Trophoblast cell (in vitro differentiated cells and primary cell): ENCODE measurements at regions not wholly inside any gene's neighbourhood (a gene's known extent, or its start where the extent isn't known, plus 50 kb on each side); places are given as distances from the start of the nearest gene placed in this dataset.

Experiments
- DNase-seq, 2 donors: peaks; one replicate each; pipeline ENCODE4 v3.0.0-alpha.2; 2016
- H2AFZ ChIP-seq: 2 replicates; pipeline ENCODE4 v1.6.1; 2013; ENCODE audit warnings: low read length, moderate library complexity, mild to moderate bottlenecking; ENCODE audit not compliant: insufficient read depth, poor library complexity
- H2AK5ac ChIP-seq: 2 replicates; pipeline ENCODE4 v1.6.1; 2013; ENCODE audit warnings: mild to moderate bottlenecking, low read length
- H2BK120ac ChIP-seq: 2 replicates; pipeline ENCODE4 v1.6.1; 2013; ENCODE audit warnings: low read length, mild to moderate bottlenecking, moderate library complexity; ENCODE audit not compliant: insufficient read depth, poor library complexity
- H2BK12ac ChIP-seq: 2 replicates; pipeline ENCODE4 v1.6.1; 2013; ENCODE audit warnings: mild to moderate bottlenecking, low read length, moderate library complexity
- H2BK5ac ChIP-seq: 2 replicates; pipeline ENCODE4 v1.6.1; 2013; ENCODE audit warnings: low read length, low read depth, moderate library complexity, mild to moderate bottlenecking; ENCODE audit not compliant: poor library complexity
- H3K14ac ChIP-seq: 2 replicates; pipeline ENCODE4 v1.6.1; 2013; ENCODE audit warnings: mild to moderate bottlenecking, low read length
- H3K18ac ChIP-seq: 2 replicates; pipeline ENCODE4 v1.6.1; 2013; ENCODE audit warnings: mild to moderate bottlenecking, low read length
- H3K23ac ChIP-seq: 2 replicates; pipeline ENCODE4 v1.6.1; 2013; ENCODE audit warnings: low read length
- H3K27ac ChIP-seq: 2 replicates; pipeline ENCODE4 v1.5.1; 2013; ENCODE audit warnings: low read depth, mild to moderate bottlenecking, inconsistent platforms, low read length, moderate library complexity
- H3K27me3 ChIP-seq: 2 replicates; pipeline ENCODE4 v1.6.1; 2013; ENCODE audit warnings: inconsistent platforms, mild to moderate bottlenecking, low read length, moderate library complexity; ENCODE audit not compliant: insufficient read depth
- H3K36me3 ChIP-seq, 2 experiments: 1 replicate in 1 of 2; 2 replicates in 1 of 2; pipeline ENCODE4 v1.6.1; 2013; ENCODE audit warnings: low read length in 2 of 2, mild to moderate bottlenecking in 2 of 2, moderate library complexity in 1 of 2; ENCODE audit not compliant: insufficient read depth in 2 of 2, control insufficient read depth in 1 of 2
- H3K4ac ChIP-seq: 2 replicates; pipeline ENCODE4 v1.6.1; 2013; ENCODE audit warnings: low read depth, mild to moderate bottlenecking, low read length, moderate library complexity
- H3K4me1 ChIP-seq, 2 experiments: 1 replicate in 1 of 2; 2 replicates in 1 of 2; pipeline ENCODE4 v1.6.1; 2013; ENCODE audit warnings: low read length in 2 of 2, mild to moderate bottlenecking in 2 of 2, moderate library complexity in 1 of 2; ENCODE audit not compliant: insufficient read depth in 2 of 2, control insufficient read depth in 1 of 2
- H3K4me2 ChIP-seq: 2 replicates; pipeline ENCODE4 v1.6.1; 2013; ENCODE audit warnings: inconsistent platforms, mild to moderate bottlenecking, low read length, moderate library complexity
- H3K4me3 ChIP-seq: 2 replicates; pipeline ENCODE4 v1.5.1; 2013; ENCODE audit warnings: mild to moderate bottlenecking, low read depth, low read length, inconsistent platforms
- H3K79me1 ChIP-seq: one replicate; pipeline ENCODE4 v1.6.1; 2013; ENCODE audit warnings: low read length
- H3K79me2 ChIP-seq: 2 replicates; pipeline ENCODE4 v1.6.1; 2013; ENCODE audit warnings: low read length, mild to moderate bottlenecking; ENCODE audit not compliant: control insufficient read depth, insufficient read depth, poor library complexity
- H3K9ac ChIP-seq: 2 replicates; pipeline ENCODE4 v1.6.1; 2013; ENCODE audit warnings: mild to moderate bottlenecking, low read length
- H3K9me3 ChIP-seq: 2 replicates; pipeline ENCODE4 v1.6.1; 2013; ENCODE audit warnings: low read depth, mild to moderate bottlenecking, control low read depth, inconsistent platforms, low read length; ENCODE audit not compliant: insufficient read depth
- H4K12ac ChIP-seq: 2 replicates; pipeline ENCODE4 v1.6.1; 2013; ENCODE audit warnings: low read depth, mild to moderate bottlenecking, low read length, moderate library complexity
- H4K8ac ChIP-seq: 2 replicates; pipeline ENCODE4 v1.6.1; 2013; ENCODE audit warnings: low read depth, mild to moderate bottlenecking, low read length, moderate library complexity
- H4K91ac ChIP-seq: one replicate; pipeline ENCODE4 v1.6.1; 2013; ENCODE audit warnings: low read depth, mild to moderate bottlenecking, low read length, moderate library complexity
- WGBS: extraction: QIAGEN DNeasy Blood & Tissue Kit; methylation state at CpG from one replicate; pipeline ENCODE4 v1.1.7; 2013; ENCODE audit warnings: missing lambda C conversion rate; ENCODE audit not compliant: insufficient read length, insufficient coverage; ENCODE audit errors: extremely low coverage; 5-methylcytosine and 5-hydroxymethylcytosine counted together

GRCh38 chrY:19056138-19056469 is 282.6 kb upstream of the HSFY2 start:
- H3K36me3 ChIP-seq: no peaks in the 10 kb centered on the region
- H3K27ac ChIP-seq: no peak overlapping the region

GRCh38 chrY:19055232-19056137 is 281.9 kb upstream of the HSFY2 start:
- Histone ChIP-seq H3K36me3 (no peaks in the 10 kb centered on the region), H4K91ac (no peak overlapping the region), H4K12ac (no peak overlapping the region), H3K4ac (no peak overlapping the region), H2AK5ac (no peak overlapping the region), H3K4me1 (peaks cover 8% of the 10 kb centered on the region in 2 experiments), H3K23ac (no peak overlapping the region), H3K27ac (no peak overlapping the region), H3K27me3 (no peaks in the 10 kb centered on the region), H3K14ac (no peak overlapping the region), H3K4me3 (no peak overlapping the region), H2BK12ac (no peak overlapping the region), H2BK5ac (no peak overlapping the region), H2AFZ (no peak overlapping the region), H3K79me2 (no peaks in the 10 kb centered on the region), H4K8ac (no peak overlapping the region), H3K18ac (no peak overlapping the region), H3K4me2 (no peak overlapping the region), H3K9me3 (no peaks in the 10 kb centered on the region), H3K79me1 (no peaks in the 10 kb centered on the region), H2BK120ac (no peak overlapping the region), H3K9ac (no peak overlapping the region)
- no CpG with 5 or more reads among the region's 5 CpGs for WGBS
- no peak for DNase-seq

More at GRCh38 chrY:19056138-19056469, 282.6 kb upstream of the HSFY2 start:
- H3K4me3 ChIP-seq: no peak overlapping the region
- no peaks in the 10 kb centered on the region for H3K79me1 ChIP-seq
- no peak overlapping the region for H4K91ac ChIP-seq
- no peak for DNase-seq
- peak overlapping the region; percentile 69 for H2AK5ac ChIP-seq
- H2AFZ ChIP-seq: no peak overlapping the region
- H3K4me2 ChIP-seq: no peak overlapping the region
- H3K23ac ChIP-seq: no peak overlapping the region
- peaks cover 8% of the 10 kb centered on the region in 2 experiments for H3K4me1 ChIP-seq
- H2BK5ac ChIP-seq: no peak overlapping the region
- H3K18ac ChIP-seq: no peak overlapping the region
- no peaks in the 10 kb centered on the region for H3K9me3 ChIP-seq
- no peak overlapping the region for H3K14ac ChIP-seq
- no peaks in the 10 kb centered on the region for H3K79me2 ChIP-seq
- H3K9ac ChIP-seq: no peak overlapping the region
- H4K8ac ChIP-seq: no peak overlapping the region
- H3K4ac ChIP-seq: no peak overlapping the region
- no peak overlapping the region for H4K12ac ChIP-seq
- peak overlapping the region; percentile 22 for H2BK120ac ChIP-seq
- no CpG with 5 or more reads among the region's 1 CpG for WGBS
- no peaks in the 10 kb centered on the region for H3K27me3 ChIP-seq
- no peak overlapping the region for H2BK12ac ChIP-seq

- Histone ChIP-seq H3K79me2 (no peaks in the 10 kb centered on the region), H4K12ac (no peak overlapping the region), H3K14ac (no peak overlapping the region), H3K4me2 (no peak overlapping the region), H3K36me3 (no peaks in the 10 kb centered on the region), H2BK12ac (no peak overlapping the region), H4K91ac (no peak overlapping the region), H2BK120ac (no peak overlapping the region), H3K4ac (no peak overlapping the region), H3K4me3 (no peak overlapping the region), H2AK5ac (no peak overlapping the region), H4K8ac (no peak overlapping the region), H3K27ac (no peak overlapping the region), H3K4me1 (peaks cover 2 to 8% of the 10 kb centered on the region in 2 experiments), H3K27me3 (no peaks in the 10 kb centered on the region), H3K18ac (no peak overlapping the region), H3K79me1 (no peaks in the 10 kb centered on the region), H2AFZ (no peak overlapping the region), H3K23ac (no peak overlapping the region), H3K9me3 (no peaks in the 10 kb centered on the region), H3K9ac (no peak overlapping the region), H2BK5ac (no peak overlapping the region)
- WGBS: no CpG with 5 or more reads among the region's 5 CpGs
- no peak for DNase-seq
These were observed 280.3 kb upstream of the HSFY2 start for GRCh38 chrY:19053806-19054205.

GRCh38 chrY:19051021-19051420 is 277.5 kb upstream of the HSFY2 start:
- no peak overlapping the region for H2BK120ac ChIP-seq
- no CpG with 5 or more reads among the region's 4 CpGs for WGBS
- H3K18ac ChIP-seq: no peak overlapping the region
- H2AFZ ChIP-seq: no peak overlapping the region
- no peak overlapping the region for H4K8ac ChIP-seq
- H3K79me1 ChIP-seq: peaks cover 1% of the 10 kb centered on the region
- H3K23ac ChIP-seq: no peak overlapping the region
- no peak overlapping the region for H3K9ac ChIP-seq
- H3K4ac ChIP-seq: no peak overlapping the region
- H2AK5ac ChIP-seq: no peak overlapping the region
- H3K79me2 ChIP-seq: no peaks in the 10 kb centered on the region
- H4K91ac ChIP-seq: no peak overlapping the region
- no peaks in the 10 kb centered on the region for H3K36me3 ChIP-seq
- DNase-seq: no peak
- no peak overlapping the region for H3K4me3 ChIP-seq
- H3K4me2 ChIP-seq: no peak overlapping the region
- H3K27ac ChIP-seq: no peak overlapping the region
- H3K9me3 ChIP-seq: no peaks in the 10 kb centered on the region
- H2BK5ac ChIP-seq: no peak overlapping the region
- H2BK12ac ChIP-seq: no peak overlapping the region
- H3K27me3 ChIP-seq: no peaks in the 10 kb centered on the region
- H3K14ac ChIP-seq: no peak overlapping the region
- peaks cover 0 to 6% of the 10 kb centered on the region in 2 experiments for H3K4me1 ChIP-seq
- no peak overlapping the region for H4K12ac ChIP-seq
